Keratinocyte (primary cell): ENCODE measurements at regions not wholly inside any gene's neighbourhood (a gene's known extent, or its start where the extent isn't known, plus 50 kb on each side); places are given as distances from the start of the nearest gene placed in this dataset.

Source experiments
- EZH2 ChIP-seq: IDR thresholded peaks from one replicate; pipeline ENCODE4 v1.6.1; 2012; ENCODE audit warnings: inconsistent platforms, mild to moderate bottlenecking, low read length, moderate library complexity
- TF ChIP-seq, protein P1 (sequence below), 3 experiments: IDR thresholded peaks in 1 of 3; conservative IDR thresholded peaks in 1 of 3; optimal IDR thresholded peaks in 1 of 3; 2 replicates in 2 of 3; 3 replicates in 1 of 3; pipeline versions ENCODE3 to v1.5.1; 2011; ENCODE audit warnings: low read length in 3 of 3, mild to moderate bottlenecking in 3 of 3, moderate library complexity in 2 of 3, control low read depth in 1 of 3, inconsistent platforms in 1 of 3; ENCODE audit not compliant: insufficient read depth in 2 of 3; ENCODE audit errors: extremely low read depth in 1 of 3

DNA sequence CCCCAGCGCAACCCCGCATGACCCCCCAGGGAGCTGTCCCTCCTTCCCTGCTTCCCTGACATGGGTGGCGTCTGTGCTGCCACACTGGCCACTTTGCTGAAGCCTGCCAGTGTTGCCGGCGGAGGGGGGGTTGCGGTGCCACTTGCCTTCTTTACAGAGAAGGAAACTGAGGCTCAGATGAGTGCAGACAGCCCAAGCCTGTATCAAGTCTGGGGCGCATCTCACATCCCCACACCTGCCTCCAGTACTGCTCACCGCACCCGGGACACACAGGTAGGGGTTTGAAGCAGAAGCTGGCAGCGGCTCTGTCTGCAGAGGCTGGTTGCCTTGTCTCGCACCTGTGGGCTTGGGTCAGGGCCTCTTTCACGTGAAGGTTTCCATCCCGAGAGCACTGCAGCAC, 104.7 kb upstream of the RTL1 start:
- no peak for TF ChIP-seq EZH2
- TF ChIP-seq, protein P1, sequence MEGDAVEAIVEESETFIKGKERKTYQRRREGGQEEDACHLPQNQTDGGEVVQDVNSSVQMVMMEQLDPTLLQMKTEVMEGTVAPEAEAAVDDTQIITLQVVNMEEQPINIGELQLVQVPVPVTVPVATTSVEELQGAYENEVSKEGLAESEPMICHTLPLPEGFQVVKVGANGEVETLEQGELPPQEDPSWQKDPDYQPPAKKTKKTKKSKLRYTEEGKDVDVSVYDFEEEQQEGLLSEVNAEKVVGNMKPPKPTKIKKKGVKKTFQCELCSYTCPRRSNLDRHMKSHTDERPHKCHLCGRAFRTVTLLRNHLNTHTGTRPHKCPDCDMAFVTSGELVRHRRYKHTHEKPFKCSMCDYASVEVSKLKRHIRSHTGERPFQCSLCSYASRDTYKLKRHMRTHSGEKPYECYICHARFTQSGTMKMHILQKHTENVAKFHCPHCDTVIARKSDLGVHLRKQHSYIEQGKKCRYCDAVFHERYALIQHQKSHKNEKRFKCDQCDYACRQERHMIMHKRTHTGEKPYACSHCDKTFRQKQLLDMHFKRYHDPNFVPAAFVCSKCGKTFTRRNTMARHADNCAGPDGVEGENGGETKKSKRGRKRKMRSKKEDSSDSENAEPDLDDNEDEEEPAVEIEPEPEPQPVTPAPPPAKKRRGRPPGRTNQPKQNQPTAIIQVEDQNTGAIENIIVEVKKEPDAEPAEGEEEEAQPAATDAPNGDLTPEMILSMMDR (optimal IDR thresholded peaks at IDR 0.05 in 1 of 3, IDR thresholded peaks at IDR 0.05 in 1 of 3, conservative IDR thresholded peaks at IDR 0.05 in 1 of 3; ENCODE audit: extremely low read depth in 1 of 3, insufficient read depth in 2 of 3, low read length in 3 of 3) = no peak
